ENCODE measurements at regions not wholly inside any gene's neighbourhood (a gene's known extent, or its start where the extent isn't known, plus 50 kb on each side); places are given as distances from the start of the nearest gene placed in this dataset.
"Not testable (repeated sequence)": the region's sequence is repeated elsewhere in the genome, so short reads cannot be mapped to it uniquely, and the experiment has no call there.

- DNase-seq (ENCODE audit: low spot score), result no peak
Observed at GRCh38 chr13:38415233-38415632, 65.6 kb downstream of the UFM1 start.

- no peak for DNase-seq (ENCODE audit: low spot score)
Observed at GRCh38 chr13:38417241-38417640, 67.6 kb downstream of the UFM1 start.

GRCh38 chr13:38417727-38418126 lies 68.1 kb downstream of the UFM1 start:
- DNase-seq (ENCODE audit: low spot score), result peak; percentile 10

- DNase-seq (ENCODE audit: low spot score), result peak; percentile 7
Observed at GRCh38 chr13:38418286-38418685, 68.6 kb downstream of the UFM1 start.

GRCh38 chr13:38419312-38419873 lies 69.7 kb downstream of the UFM1 start:
- no peak for DNase-seq (ENCODE audit: low spot score)

- DNase-seq (ENCODE audit: low spot score), result peak; percentile 5
Observed at GRCh38 chr13:38421590-38422560, 72.2 kb downstream of the UFM1 start.

GRCh38 chr13:38429916-38430315 lies 80.3 kb downstream of the UFM1 start:
- no peak for DNase-seq (ENCODE audit: low spot score)

- peak; percentile 6 for DNase-seq (ENCODE audit: low spot score)
Observed at GRCh38 chr13:38430796-38431195, 81.1 kb downstream of the UFM1 start.

- DNase-seq (ENCODE audit: low spot score), result no peak
Observed at GRCh38 chr13:38440666-38441065, 91.0 kb downstream of the UFM1 start.

GRCh38 chr13:38444904-38445303 lies 95.3 kb downstream of the UFM1 start:
- DNase-seq (ENCODE audit: low spot score), result no peak

- DNase-seq (ENCODE audit: low spot score), result no peak
Observed at GRCh38 chr13:38452656-38453055, 103.0 kb downstream of the UFM1 start.

- no peak for DNase-seq (ENCODE audit: low spot score)
Observed at GRCh38 chr13:38462605-38463004, 113.0 kb downstream of the UFM1 start.

- DNase-seq (ENCODE audit: low spot score), result no peak
Observed at GRCh38 chr13:38463048-38463447, 113.4 kb downstream of the UFM1 start.

GRCh38 chr13:38472411-38472810 lies 122.8 kb downstream of the UFM1 start:
- DNase-seq (ENCODE audit: low spot score), result not testable (repeated sequence)

- DNase-seq (ENCODE audit: low spot score), result no peak
Observed at GRCh38 chr13:38473305-38473704, 123.7 kb downstream of the UFM1 start.

- no peak for DNase-seq (ENCODE audit: low spot score)
Observed at GRCh38 chr13:38477676-38478075, 128.0 kb downstream of the UFM1 start.

- no peak for DNase-seq (ENCODE audit: low spot score)
Observed at GRCh38 chr13:38483623-38484022, 134.0 kb downstream of the UFM1 start.

- DNase-seq (ENCODE audit: low spot score), result no peak
Observed at GRCh38 chr13:38490657-38491056, 141.0 kb downstream of the UFM1 start.

- DNase-seq (ENCODE audit: low spot score), result no peak
Observed at GRCh38 chr13:38494445-38494844, 144.8 kb downstream of the UFM1 start.

- no peak for DNase-seq (ENCODE audit: low spot score)
Observed at GRCh38 chr13:38496917-38497316, 147.3 kb downstream of the UFM1 start.

- DNase-seq (ENCODE audit: low spot score), result no peak
Observed at GRCh38 chr13:38498271-38498670, 148.6 kb downstream of the UFM1 start.

GRCh38 chr13:38514575-38514974 lies 164.9 kb downstream of the UFM1 start:
- no peak for DNase-seq (ENCODE audit: low spot score)

- DNase-seq (ENCODE audit: low spot score), result peak; percentile 5
Observed at GRCh38 chr13:38518328-38518727, 168.5 kb upstream of the FREM2 start.
